Pulmonary artery endothelial cell (primary cell): ENCODE measurements at regions not wholly inside any gene's neighbourhood (a gene's known extent, or its start where the extent isn't known, plus 50 kb on each side); places are given as distances from the start of the nearest gene placed in this dataset.

Source experiments
- DNase-seq: peaks from one replicate; pipeline ENCODE4 v3.0.0-alpha.2; 2011; ENCODE audit warnings: low read depth, low spot score

DNA sequence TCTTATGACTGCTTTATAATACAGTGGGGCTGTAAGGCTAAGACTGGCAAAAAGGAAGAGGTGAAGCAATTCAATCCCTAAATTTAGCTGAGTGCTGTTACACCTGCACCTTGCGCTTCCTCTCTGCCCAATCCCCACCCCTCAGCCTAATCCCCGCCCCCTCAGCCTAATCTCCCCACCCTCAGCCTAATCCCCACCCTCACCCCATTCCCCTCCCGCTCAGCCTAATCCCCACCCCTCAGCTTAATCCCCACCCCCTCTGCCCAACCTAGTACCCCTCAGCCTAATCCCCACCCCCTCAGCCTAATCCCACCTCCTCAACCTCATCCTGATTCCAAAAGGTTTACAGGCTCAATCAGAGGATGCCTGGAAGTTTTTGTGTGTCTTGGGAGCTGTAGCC, 155.5 kb downstream of the PMP22 start:
- DNase-seq, result no peak

DNA sequence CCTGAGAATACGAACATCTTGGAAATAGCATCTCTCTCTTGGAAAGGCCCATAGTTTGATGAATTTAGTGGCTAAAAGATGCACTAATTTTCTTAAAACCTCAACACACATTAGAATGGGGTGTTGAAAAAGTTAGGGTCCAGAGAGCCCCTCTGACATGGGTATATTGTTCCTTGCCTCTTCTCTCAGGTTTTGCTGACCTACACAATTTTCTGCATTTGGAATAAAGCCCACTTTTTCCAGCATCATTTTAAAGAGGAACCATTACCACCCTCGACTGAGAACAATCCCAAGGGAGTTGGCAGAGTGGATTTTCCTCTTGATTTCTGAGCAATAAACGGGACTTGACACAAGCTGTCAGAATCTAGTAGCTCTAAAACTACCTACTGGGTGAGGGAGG, 156.1 kb downstream of the PMP22 start:
- DNase-seq, result no peak

- DNase-seq, result no peak
These were observed 158.6 kb downstream of the PMP22 start for GRCh38 chr17:15106540-15106939.

GRCh38 chr17:15103785-15104184, 161.3 kb downstream of the PMP22 start:
- no peak for DNase-seq

DNA sequence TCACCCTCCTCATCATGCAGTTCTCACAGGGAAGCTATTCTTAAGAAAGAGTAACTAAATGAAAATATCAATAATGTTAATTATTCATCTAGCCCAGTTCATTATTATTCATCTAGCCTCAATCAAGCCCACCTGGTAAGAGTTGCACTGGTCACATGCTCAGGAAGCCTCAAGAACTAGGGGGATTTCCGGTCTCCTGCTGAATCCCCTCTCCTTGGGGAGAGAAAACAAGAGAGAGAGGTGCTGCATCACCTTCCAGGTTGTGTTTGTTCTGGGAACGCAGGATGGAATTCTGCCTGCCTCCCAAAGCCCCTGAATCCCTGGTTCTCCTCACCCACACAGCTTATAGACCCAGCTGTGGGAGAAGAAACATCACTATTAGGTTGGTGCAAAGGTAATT, 164.0 kb downstream of the PMP22 start:
- DNase-seq, result no peak

GRCh38 chr17:15096511-15096910, 168.6 kb downstream of the PMP22 start:
- no peak for DNase-seq

GRCh38 chr17:15095935-15096334, 169.2 kb downstream of the PMP22 start:
- DNase-seq, result no peak

GRCh38 chr17:15092762-15093161, 172.4 kb downstream of the PMP22 start:
- DNase-seq, result no peak

- no peak for DNase-seq
These were observed 172.9 kb downstream of the PMP22 start for GRCh38 chr17:15092261-15092660.

DNA sequence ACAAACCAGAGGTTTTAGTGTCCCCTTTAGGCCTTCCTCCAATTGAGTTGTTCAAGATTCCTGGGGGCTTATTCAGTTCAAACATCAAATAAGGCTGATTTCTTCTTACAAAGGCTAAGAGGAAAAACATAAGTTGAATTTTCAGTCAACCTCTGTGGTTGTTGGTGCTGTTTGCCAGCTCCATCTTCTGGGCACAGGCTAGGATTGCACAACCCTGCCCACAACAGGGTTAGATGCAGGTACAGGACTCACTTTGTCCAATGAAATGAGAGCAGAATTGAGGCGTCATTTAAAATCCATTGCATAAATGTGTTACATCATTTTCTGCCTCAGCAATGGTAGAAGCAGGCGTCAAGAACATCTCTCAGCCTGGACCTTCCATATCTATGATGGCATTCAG, 173.3 kb downstream of the PMP22 start:
- DNase-seq, result no peak

- DNase-seq, result no peak
These were observed 174.6 kb downstream of the PMP22 start for GRCh38 chr17:15090533-15090932.

DNA sequence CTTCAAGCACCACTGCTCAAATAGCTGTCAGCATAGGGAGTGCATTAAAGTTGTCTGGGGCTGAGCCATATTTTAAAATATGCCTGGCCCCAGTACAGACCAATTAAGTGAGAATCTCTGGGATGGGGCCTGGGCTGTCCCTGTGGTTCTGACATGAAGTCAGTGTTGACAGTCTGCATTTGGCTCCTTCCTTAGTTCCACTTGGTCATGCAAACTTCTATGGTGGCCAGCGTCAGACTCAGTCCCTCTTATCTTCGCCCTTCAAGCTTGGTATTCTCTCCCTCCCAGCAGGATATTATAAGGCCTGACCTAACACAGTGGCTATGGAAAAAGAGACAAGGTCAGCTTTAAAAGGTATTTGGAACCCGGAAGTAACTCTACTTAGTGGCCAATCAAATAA, 177.2 kb downstream of the PMP22 start:
- no peak for DNase-seq

- DNase-seq, result no peak
These were observed 178.3 kb downstream of the PMP22 start for GRCh38 chr17:15086776-15087295.

DNA sequence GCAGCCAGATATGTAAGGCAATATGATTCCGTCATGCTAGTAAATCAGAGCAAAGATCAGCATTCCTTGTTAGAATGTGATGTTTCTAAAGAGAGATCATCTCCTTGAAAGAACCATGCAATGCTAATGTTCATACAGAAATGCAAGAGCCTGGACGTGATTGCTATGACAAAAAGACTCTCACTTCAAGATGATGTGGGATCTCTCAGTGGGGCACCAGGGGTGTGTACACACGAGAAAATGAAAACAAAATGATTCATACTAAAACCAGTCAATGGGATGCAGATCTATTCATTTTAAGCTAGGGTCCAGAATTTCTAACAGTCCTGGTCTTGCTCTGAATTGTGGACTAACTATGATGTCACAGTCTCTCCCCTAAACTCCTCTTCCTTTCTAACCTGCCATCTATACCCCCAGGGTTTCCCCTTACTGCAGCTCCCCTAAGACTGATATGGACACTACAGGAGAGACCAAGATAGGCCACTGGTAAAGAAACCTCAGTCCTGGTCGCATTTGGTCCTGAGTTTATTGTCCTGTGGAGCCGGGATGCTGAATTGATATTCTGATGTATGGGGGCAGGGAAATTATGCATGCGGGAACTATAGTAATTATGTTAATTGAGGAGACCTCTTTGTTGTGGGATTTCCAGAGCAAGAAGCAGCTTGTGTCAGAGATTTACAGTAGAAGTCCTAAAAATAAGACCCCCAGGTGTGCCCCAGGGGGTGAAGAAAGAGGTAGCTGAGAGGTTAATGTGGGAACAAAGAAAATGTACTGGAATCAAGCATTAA, 179.0 kb downstream of the PMP22 start:
- no peak for DNase-seq

DNA sequence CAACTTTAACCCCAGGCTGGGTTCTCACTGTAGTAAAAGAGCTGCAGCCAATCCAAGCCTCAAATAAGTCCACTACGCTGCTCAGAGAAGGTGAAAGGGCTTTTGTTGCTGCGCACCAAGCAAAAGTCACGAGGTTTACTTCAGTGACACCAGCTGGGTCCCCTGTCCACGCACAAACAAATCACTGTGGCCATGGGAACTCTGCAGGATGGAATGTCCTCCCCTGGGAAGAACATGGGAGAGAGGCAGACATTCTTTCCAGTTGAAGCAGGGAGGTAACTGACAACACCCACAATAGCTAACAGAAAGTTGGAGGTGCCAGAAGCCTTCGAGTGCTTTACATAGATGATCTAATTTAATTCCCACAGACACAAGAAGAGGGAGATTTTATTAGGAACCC, 181.9 kb downstream of the PMP22 start:
- no peak for DNase-seq

GRCh38 chr17:15081008-15081407, 184.1 kb downstream of the PMP22 start:
- no peak for DNase-seq

- no peak for DNase-seq
These were observed 186.6 kb downstream of the PMP22 start for GRCh38 chr17:15078570-15078969.

DNA sequence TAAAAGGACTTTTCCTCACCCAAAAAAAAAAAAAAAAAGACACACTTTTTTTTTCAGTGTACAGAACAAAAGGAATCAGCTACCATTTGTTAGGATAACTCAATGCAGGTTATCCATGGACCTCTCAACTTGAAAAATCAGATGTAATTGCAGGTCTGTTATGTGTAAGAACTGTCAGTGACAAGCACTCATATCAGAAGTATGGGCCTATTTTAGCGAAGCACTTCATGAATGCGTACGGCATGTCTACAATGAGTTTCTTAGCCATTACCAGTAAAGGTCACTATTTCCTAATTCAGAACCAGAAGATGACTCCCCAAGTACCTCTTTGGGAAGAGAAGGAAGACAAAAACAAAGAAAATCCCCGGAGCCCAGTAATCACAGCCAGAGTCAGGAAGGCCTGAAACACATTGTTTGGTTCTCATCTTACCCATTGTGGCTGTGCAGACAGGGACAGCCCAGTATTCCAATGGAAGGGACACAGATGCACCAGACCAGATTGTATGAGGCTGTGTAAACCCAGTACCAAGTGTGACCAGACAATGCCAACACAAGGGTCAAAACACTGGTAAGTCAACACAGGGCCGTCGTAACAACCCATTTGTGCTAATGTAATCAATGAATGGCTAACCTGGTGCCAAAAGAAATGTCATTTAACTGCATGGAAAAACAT, 188.0 kb downstream of the PMP22 start:
- DNase-seq, result no peak

DNA sequence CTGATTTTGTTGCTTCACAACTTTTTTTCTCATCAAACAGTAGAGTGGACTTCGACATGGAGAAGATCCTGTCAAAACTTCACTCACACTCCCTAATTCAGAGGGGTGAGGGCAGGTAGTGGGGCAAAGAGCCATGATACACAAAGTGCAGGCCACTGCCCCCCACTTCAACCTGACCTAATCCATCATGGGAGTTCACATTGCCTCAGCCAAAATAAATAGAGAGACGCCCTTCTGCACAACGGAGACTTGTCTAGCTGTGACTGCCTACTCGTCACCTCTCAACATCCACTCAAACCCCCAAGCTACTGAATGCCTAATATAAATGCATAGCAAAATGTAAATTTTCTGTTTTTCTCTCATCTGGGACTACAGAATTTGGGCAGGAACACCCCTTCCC, 213.2 kb downstream of the PMP22 start:
- no peak for DNase-seq

DNA sequence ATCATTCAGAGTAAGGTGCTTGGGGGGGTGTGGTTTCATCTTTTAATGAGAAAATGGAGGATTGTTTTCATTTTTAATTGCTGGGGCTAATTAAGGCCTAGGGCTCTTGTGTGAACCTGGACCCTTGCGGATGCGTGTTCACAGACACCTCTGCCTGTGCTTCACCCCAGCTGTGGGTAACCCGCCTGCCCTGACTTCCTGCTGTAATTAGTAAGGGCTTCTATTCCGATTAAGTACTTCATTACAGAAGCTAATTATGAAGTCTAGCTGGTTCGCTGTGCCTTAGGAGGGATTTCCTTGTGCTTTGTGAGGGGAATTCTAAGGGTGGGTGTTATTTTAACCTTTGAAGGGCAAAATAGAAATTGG, 215.3 kb downstream of the PMP22 start:
- no peak for DNase-seq

DNA sequence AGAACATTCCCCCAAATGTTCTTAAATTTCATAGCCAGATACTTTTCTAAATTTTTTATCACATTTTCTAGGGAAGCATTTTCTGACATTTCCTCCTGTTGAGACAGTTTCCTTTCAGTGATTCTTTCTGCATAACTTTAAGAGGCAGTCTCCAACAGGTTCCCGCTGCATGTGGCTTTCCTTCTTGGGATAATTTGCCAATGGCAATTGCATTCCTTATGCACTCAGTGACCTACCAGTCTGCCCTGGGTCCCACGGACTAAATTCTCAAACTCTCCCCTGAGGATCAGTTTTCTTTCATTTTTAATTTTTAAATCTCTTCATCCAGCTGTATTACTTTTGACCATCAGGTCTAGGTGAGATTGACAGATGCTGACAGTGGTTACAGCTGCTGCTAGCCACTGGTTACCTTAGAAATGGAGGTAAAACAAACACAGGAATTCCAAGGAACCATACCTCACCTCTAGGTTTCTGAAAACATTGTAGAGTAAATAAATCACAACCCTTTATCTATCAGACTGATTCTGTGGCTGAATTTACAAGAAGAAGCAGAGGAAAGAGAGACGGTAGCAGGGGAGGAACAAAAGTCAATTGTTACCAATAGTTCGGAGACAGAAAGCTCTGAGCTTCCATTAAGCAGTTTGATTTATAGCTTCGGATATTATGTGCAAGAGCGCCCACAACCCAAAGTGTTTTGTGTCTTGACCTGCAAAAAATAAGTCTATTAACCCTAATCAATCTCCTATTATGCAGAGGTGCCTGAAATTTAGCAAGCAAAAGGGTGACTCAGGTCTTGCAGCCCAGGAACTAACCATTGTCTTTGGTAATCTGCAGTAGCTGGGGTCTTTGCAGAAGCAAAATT, 216.0 kb downstream of the PMP22 start:
- no peak for DNase-seq

- no peak for DNase-seq
These were observed 216.7 kb downstream of the PMP22 start for GRCh38 chr17:15048381-15048780.
